Progenitor cell of endocrine pancreas (in vitro differentiated cells): ENCODE measurements at regions not wholly inside any gene's neighbourhood (a gene's known extent, or its start where the extent isn't known, plus 50 kb on each side); places are given as distances from the start of the nearest gene placed in this dataset.
A peak's percentile ranks its signal among the peaks of the same experiment; 100 is the strongest.

Experiments
- DNase-seq: peaks from one replicate; pipeline ENCODE4 v3.0.0; 2021; ENCODE audit warnings: low spot score; ENCODE audit not compliant: unreplicated experiment
- H3K27ac Mint-ChIP-seq: 2 replicates; pipeline ENCODE4 v1.8.0; 2021; ENCODE audit warnings: mild to moderate bottlenecking, moderate library complexity, mixed read lengths
- H3K27me3 Mint-ChIP-seq: 2 replicates; pipeline ENCODE4 v1.8.0; 2021; ENCODE audit warnings: mixed read lengths
- H3K36me3 Mint-ChIP-seq: 2 replicates; pipeline ENCODE4 v1.8.0; 2022; ENCODE audit warnings: mixed read lengths; ENCODE audit not compliant: insufficient read depth
- H3K4me1 Mint-ChIP-seq: 2 replicates; pipeline ENCODE4 v1.8.0; 2021; ENCODE audit warnings: low read depth, mixed read lengths
- H3K4me3 Mint-ChIP-seq: 2 replicates; pipeline ENCODE4 v1.8.0; 2021; ENCODE audit warnings: low read depth, mild to moderate bottlenecking, moderate library complexity, mixed read lengths
- H3K9me3 Mint-ChIP-seq: 2 replicates; pipeline ENCODE4 v1.8.0; 2021; ENCODE audit warnings: low read depth, mixed read lengths
- TF ChIP-seq, protein P1 (sequence below): fragments of 200-600 bp; sonication (generic); IDR thresholded peaks from one replicate; pipeline ENCODE4 v1.5.0; 2021; ENCODE audit warnings: antibody characterized with exemption, mild to moderate bottlenecking; ENCODE audit not compliant: unreplicated experiment

DNA sequence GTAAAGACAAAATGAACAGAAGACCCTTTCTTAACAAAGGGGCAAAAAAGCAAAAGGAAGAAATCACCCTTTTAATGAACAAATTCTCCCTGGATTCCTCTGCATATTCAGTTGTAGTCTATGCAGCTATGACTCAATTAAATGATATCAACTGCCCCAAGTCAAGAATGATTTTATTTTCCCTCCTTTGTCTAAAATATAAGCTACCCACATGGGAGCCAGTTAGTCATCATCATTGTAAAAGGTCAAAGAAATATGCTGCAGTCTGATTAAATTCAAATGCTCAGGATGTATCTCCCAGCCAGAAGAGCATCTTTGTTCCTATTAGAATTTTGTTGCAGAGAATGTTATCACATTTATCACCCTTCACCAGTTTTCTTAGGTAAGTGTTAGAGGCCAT is 84.0 kb downstream of the SST start:
- no peak for DNase-seq
- Mint-ChIP-seq H3K4me1 (no peaks in the 10 kb centered on the region), H3K4me3 (no peak overlapping the region), H3K27ac (no peak overlapping the region), H3K27me3 (peaks cover 4% of the 10 kb centered on the region), H3K36me3 (no peaks in the 10 kb centered on the region), H3K9me3 (peaks cover 11% of the 10 kb centered on the region)
- TF ChIP-seq, protein P1, sequence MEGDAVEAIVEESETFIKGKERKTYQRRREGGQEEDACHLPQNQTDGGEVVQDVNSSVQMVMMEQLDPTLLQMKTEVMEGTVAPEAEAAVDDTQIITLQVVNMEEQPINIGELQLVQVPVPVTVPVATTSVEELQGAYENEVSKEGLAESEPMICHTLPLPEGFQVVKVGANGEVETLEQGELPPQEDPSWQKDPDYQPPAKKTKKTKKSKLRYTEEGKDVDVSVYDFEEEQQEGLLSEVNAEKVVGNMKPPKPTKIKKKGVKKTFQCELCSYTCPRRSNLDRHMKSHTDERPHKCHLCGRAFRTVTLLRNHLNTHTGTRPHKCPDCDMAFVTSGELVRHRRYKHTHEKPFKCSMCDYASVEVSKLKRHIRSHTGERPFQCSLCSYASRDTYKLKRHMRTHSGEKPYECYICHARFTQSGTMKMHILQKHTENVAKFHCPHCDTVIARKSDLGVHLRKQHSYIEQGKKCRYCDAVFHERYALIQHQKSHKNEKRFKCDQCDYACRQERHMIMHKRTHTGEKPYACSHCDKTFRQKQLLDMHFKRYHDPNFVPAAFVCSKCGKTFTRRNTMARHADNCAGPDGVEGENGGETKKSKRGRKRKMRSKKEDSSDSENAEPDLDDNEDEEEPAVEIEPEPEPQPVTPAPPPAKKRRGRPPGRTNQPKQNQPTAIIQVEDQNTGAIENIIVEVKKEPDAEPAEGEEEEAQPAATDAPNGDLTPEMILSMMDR: no peak

DNA sequence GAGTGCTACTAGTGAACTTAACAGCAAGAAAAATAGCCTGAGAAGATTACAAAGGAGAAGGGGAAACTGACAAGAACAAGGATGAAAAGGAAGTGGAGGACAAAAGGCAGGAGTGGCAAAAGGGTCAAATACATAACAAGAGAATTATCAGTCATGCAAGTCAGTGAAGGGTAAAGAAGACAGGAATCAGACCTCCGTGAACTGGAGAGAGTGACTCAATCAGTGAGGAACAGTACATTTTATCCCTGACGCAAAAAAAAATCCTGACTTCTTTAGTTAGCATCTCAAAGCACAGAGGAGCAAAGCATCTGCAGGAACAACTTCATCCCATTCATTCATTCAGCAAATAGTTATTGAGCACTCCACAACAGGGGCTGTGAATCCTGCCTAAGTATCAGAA is 97.8 kb downstream of the SST start:
- Mint-ChIP-seq H3K27me3 (no peaks in the 10 kb centered on the region), H3K9me3 (no peaks in the 10 kb centered on the region), H3K36me3 (no peaks in the 10 kb centered on the region), H3K4me3 (no peak overlapping the region), H3K27ac (no peak overlapping the region), H3K4me1 (peaks cover 12% of the 10 kb centered on the region)
- no peak for DNase-seq
- TF ChIP-seq, protein P1: no peak

DNA sequence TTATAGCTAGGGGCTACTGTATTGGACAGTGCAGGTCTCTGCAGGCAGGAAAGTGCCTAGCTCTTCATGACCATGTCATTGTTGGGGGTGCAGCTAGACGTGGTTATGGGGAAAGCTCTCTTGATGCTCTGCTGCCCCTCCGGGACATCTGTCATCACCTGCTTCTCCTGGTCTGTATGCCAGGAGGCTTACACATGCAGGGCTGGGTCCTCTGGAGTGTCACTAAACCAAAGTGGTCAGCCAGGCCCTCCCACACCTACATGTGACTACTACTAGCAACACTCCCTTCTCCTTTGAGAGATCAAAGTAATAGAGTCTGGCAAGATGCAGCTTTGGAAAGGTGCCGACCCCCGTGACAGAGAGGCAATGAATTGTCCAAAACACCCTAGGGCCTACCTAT is 98.5 kb downstream of the SST start:
- Mint-ChIP-seq H3K9me3 (no peaks in the 10 kb centered on the region), H3K4me3 (no peak overlapping the region), H3K27me3 (no peaks in the 10 kb centered on the region), H3K27ac (no peak overlapping the region), H3K4me1 (peaks cover 17% of the 10 kb centered on the region), H3K36me3 (no peaks in the 10 kb centered on the region)
- no peak for DNase-seq
- TF ChIP-seq, protein P1: no peak

DNA sequence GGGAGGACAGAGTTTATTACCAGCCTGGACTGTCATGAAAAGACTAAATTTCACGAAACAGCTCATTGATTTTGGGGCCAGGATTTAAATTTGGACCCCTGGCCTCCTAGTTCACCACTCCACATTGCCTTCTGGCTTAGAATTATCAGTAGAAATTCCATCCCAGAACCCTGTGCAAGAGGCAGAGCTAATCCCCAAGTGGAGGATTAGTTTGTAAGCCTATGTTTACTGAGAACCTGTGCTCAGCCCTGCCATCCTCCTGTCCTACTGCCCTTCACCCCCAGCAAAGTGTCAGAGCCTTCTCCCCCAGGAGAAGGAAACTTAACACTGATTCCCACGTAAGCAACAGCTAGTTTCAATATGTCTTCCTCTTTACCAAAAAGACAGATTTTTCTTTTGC is 99.4 kb downstream of the SST start:
- Mint-ChIP-seq H3K36me3 (no peaks in the 10 kb centered on the region), H3K4me1 (peaks cover 21% of the 10 kb centered on the region), H3K27me3 (no peaks in the 10 kb centered on the region), H3K27ac (no peak overlapping the region), H3K9me3 (no peaks in the 10 kb centered on the region), H3K4me3 (no peak overlapping the region)
- DNase-seq: no peak
- TF ChIP-seq, protein P1: no peak

DNA sequence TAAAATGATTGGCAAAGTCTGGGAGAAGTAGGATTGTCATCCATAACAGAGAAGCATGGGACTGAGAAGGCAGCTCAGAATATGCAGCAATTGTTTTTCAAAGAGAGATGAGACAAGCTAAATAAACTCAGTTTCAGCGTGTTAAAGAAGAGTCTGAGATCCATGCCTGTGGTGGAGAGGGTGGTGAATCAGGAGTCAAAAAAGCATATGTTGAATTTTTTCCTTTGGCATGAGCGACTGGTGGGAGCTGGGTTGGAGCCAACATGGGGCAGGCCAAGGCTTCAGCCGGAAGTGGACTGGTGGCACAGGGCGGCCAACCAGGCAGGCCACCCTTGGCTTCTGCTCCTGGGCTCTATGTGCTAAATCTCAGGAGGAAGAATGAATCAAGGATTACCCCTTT is 102.0 kb downstream of the SST start:
- TF ChIP-seq, protein P1: no peak
- Mint-ChIP-seq H3K27me3 (peaks cover 4% of the 10 kb centered on the region), H3K27ac (peak overlapping the region; percentile 2), H3K4me3 (no peak overlapping the region), H3K4me1 (peaks cover 21% of the 10 kb centered on the region), H3K9me3 (no peaks in the 10 kb centered on the region), H3K36me3 (no peaks in the 10 kb centered on the region)
- DNase-seq: no peak
